ENCODE measurements at regions not wholly inside any gene's neighbourhood (a gene's known extent, or its start where the extent isn't known, plus 50 kb on each side); places are given as distances from the start of the nearest gene placed in this dataset.
A peak's percentile ranks its signal among the peaks of the same experiment; 100 is the strongest.

- no peak for FAIRE-seq
Observed at GRCh38 chr10:27451054-27451453, 53.0 kb upstream of the RAB18 start.

GRCh38 chr10:27450225-27450624, 53.9 kb upstream of the RAB18 start:
- FAIRE-seq = no peak

GRCh38 chr10:27449571-27449970, 54.5 kb upstream of the RAB18 start:
- no peak for FAIRE-seq

- no peak for FAIRE-seq
Observed at GRCh38 chr10:27448921-27449320, 55.2 kb upstream of the RAB18 start.

- no peak for FAIRE-seq
Observed at GRCh38 chr10:27447540-27447939, 56.6 kb upstream of the RAB18 start.

GRCh38 chr10:27446091-27446918, 57.8 kb upstream of the RAB18 start:
- FAIRE-seq = peak; percentile 94

GRCh38 chr10:27445070-27445469, 59.0 kb upstream of the RAB18 start:
- no peak for FAIRE-seq

- FAIRE-seq = no peak
Observed at GRCh38 chr10:27440478-27440877, 63.6 kb upstream of the RAB18 start.

- FAIRE-seq = no peak
Observed at GRCh38 chr10:27440021-27440420, 64.1 kb upstream of the RAB18 start.

- FAIRE-seq = no peak
Observed at GRCh38 chr10:27439101-27439500, 65.0 kb upstream of the RAB18 start.

- peak; percentile 90 for FAIRE-seq
Observed at GRCh38 chr10:27437775-27438174, 66.3 kb upstream of the RAB18 start.

- FAIRE-seq = no peak
Observed at GRCh38 chr10:27436710-27437109, 67.4 kb upstream of the RAB18 start.

GRCh38 chr10:27433976-27434375, 70.1 kb upstream of the RAB18 start:
- FAIRE-seq = no peak

GRCh38 chr10:27426948-27427467, 77.1 kb upstream of the RAB18 start:
- no peak for FAIRE-seq

GRCh38 chr10:27413831-27414348, 90.2 kb upstream of the RAB18 start:
- FAIRE-seq = no peak

GRCh38 chr10:27413387-27413786, 90.7 kb upstream of the RAB18 start:
- no peak for FAIRE-seq

- no peak for FAIRE-seq
Observed at GRCh38 chr10:27410153-27410552, 94.0 kb upstream of the RAB18 start.

- no peak for FAIRE-seq
Observed at GRCh38 chr10:27407271-27407670, 96.8 kb upstream of the RAB18 start.

- no peak for FAIRE-seq
Observed at GRCh38 chr10:27399871-27400270, 104.2 kb upstream of the RAB18 start.

GRCh38 chr10:27393961-27394360, 110.1 kb upstream of the RAB18 start:
- no peak for FAIRE-seq

GRCh38 chr10:27392606-27393005, 111.5 kb upstream of the RAB18 start:
- no peak for FAIRE-seq

- no peak for FAIRE-seq
Observed at GRCh38 chr10:27391916-27392315, 112.2 kb upstream of the RAB18 start.

- FAIRE-seq = no peak
Observed at GRCh38 chr10:27391325-27391724, 112.8 kb upstream of the RAB18 start.

- no peak for FAIRE-seq
Observed at GRCh38 chr10:27390681-27391080, 113.4 kb upstream of the RAB18 start.

Data from A204.1 (cell line).